PC-9 (cell line): ENCODE measurements at regions not wholly inside any gene's neighbourhood (a gene's known extent, or its start where the extent isn't known, plus 50 kb on each side); places are given as distances from the start of the nearest gene placed in this dataset.

ENCODE experiments used
- EZH2 ChIP-seq: fragments of 200-600 bp; sonication (generic); IDR thresholded peaks from 2 replicates; pipeline ENCODE4 v1.8.0; 2017; ENCODE audit warnings: antibody characterized with exemption, low read depth
- TF ChIP-seq, protein P1 (sequence below): fragments of 200-600 bp; sonication (generic); conservative IDR thresholded peaks from 2 replicates; pipeline ENCODE4 v1.6.1; 2017; ENCODE audit warnings: mixed run types, antibody characterized with exemption, mild to moderate bottlenecking, moderate library complexity

DNA sequence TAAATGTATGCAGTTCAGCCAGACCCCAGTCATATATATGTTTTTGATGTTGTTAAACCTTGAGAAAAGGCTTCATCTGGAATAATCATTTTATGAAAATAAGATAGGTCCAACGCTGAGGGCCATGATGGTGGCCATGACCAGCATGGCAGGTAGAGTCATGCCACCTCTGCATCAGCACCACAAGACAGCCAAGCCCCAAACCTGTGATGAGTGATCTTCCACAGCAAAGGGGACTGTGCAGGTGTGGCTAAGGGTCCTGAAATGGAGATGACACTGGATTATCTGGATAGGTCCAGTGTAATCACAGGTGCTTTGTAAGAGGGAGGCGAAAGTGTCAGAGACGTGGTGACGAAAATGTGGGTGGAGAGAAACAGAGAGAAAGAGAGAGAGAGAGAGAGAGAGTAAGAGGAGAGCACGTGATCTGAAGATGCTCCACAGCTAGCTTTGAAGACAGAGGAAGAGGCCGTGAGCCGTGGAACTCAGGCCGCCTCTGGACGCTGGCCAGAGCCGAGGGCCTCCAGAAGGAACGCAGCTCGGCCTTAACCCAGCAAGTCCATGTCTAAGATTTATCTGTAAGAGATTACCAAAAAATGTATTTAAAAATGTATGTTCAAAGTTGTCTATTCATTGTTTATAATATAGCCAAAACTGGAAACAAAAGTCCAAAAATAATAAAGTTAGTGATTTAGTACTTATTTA lies 304.4 kb upstream of the SHH start:
- TF ChIP-seq, protein P1, sequence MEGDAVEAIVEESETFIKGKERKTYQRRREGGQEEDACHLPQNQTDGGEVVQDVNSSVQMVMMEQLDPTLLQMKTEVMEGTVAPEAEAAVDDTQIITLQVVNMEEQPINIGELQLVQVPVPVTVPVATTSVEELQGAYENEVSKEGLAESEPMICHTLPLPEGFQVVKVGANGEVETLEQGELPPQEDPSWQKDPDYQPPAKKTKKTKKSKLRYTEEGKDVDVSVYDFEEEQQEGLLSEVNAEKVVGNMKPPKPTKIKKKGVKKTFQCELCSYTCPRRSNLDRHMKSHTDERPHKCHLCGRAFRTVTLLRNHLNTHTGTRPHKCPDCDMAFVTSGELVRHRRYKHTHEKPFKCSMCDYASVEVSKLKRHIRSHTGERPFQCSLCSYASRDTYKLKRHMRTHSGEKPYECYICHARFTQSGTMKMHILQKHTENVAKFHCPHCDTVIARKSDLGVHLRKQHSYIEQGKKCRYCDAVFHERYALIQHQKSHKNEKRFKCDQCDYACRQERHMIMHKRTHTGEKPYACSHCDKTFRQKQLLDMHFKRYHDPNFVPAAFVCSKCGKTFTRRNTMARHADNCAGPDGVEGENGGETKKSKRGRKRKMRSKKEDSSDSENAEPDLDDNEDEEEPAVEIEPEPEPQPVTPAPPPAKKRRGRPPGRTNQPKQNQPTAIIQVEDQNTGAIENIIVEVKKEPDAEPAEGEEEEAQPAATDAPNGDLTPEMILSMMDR: no peak
- no peak for TF ChIP-seq EZH2
